Thyroid gland (tissue), 4 donors: ENCODE measurements at regions not wholly inside any gene's neighbourhood (a gene's known extent, or its start where the extent isn't known, plus 50 kb on each side); places are given as distances from the start of the nearest gene placed in this dataset.

Experiments used
- CTCF ChIP-seq, 6 experiments: fragments of 200-600 bp in 3 of 6; fragments of 450-650 bp in 3 of 6; sonication (generic) in 3 of 6; IDR thresholded peaks; one replicate each; pipeline ENCODE4 v1.5.1; 2016 to 2019; ENCODE audit warnings: antibody characterized with exemption in 6 of 6, mild to moderate bottlenecking in 2 of 6, inconsistent platforms in 1 of 6, moderate library complexity in 1 of 6
- POLR2A ChIP-seq, 2 donors: fragments of 450-650 bp; IDR thresholded peaks; one replicate each; pipeline ENCODE4 v1.6.1; 2017; ENCODE audit warnings: antibody characterized with exemption in 2 of 2, mild to moderate bottlenecking in 2 of 2, moderate library complexity in 1 of 2

GRCh38 chr5:179404321-179405053, 59.2 kb upstream of the ADAMTS2 start:
- peak in 1 of 6 experiments; percentile 9 for TF ChIP-seq CTCF (IDR thresholded peaks at IDR 0.05)
- no peak for TF ChIP-seq POLR2A (IDR thresholded peaks at IDR 0.05)
